Right hindlimb (tissue), 1 donor: ENCODE measurements at regions not wholly inside any gene's neighbourhood (a gene's known extent, or its start where the extent isn't known, plus 50 kb on each side); places are given as distances from the start of the nearest gene placed in this dataset.

ENCODE experiments used
- DNase-seq: peaks from one replicate; pipeline ENCODE4 v3.0.0-alpha.2; 2018

DNA sequence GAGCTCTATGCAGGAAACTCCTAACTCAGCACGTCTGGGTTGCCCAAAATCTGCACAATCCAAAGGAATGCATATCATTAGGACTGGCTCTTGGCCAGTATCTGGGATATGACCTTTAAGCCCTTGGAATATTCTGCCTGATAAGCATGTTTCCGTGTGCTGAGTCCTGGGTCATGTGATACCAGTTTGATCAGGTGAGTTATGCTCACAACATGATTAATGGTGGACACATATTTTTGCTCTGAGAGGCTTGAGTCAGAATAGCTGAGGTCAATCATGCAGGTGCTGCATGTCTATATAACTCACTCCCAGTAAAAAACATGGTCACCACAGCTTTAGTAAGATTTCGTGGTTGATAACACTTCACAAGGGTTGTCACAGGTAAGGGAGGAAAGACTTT is 408.8 kb downstream of the YTHDC2 start:
- no peak for DNase-seq

- no peak for DNase-seq
Measured at GRCh38 chr5:113935453-113935852, 422.0 kb downstream of the YTHDC2 start.

- DNase-seq: no peak
Measured at GRCh38 chr5:113937301-113937700, 423.8 kb downstream of the YTHDC2 start.

DNA sequence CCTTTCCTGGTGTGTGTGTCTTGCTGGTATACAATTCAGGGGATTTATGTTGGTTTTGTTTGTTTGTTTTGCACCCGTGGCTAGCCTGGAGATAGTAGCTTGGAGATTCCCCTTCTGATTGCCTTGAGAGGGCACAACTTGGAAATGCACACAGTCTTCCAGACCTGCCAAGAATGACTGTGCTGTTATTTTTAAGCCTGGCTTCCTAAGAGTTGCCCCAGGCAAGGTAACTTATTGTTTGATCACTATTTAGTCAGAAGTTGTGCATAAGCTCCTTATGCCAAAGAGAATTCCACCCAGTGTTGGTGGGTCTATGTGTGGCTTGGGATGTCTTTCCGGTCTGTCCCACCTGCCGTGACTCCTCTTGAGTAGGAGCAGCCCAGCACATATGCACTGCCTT is 421.9 kb upstream of the KCNN2 start:
- no peak for DNase-seq

DNA sequence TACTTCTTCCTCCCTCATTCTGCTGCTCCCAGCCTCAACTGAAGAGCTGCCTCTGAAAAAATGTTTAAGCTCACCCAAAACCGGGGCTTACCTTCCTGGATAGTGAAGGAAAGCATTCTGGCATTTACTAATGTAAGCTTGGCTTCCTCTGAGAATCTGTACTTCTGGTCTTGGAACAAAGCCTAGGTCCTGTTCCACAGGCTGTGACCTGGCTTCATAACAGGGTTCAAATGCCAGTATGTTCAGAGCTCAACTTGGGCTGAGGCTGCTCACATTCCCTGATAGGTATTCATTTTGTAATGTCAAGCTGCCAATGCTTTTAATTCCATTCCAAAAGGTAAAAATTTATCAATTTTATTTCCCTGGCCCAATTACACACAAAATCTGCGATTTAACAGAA is 411.7 kb upstream of the KCNN2 start:
- no peak for DNase-seq

GRCh38 chr5:113965225-113965624 is 396.6 kb upstream of the KCNN2 start:
- no peak for DNase-seq

GRCh38 chr5:113969901-113970300 is 392.0 kb upstream of the KCNN2 start:
- DNase-seq: peak; percentile 15

DNA sequence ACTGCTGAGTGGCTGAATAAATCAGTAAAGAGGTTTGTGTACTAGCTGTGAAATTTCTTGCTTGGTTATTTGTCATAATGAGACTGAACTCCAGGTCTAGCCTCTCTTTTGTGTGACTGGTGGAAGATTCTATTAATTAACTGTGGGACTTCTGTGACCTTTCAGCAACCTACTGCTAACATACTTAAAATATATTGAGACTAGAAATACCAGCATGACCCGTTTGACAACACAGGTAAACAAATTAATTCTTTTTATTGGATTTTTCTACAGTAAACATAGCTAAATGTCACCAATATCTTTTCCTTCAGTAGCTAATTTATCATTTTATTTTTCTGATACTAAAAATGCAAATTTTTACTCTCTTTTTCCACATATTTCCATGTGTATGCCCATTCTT is 390.4 kb upstream of the KCNN2 start:
- no peak for DNase-seq

- no peak for DNase-seq
Measured at GRCh38 chr5:113974976-113975375, 386.9 kb upstream of the KCNN2 start.

- DNase-seq: no peak
Measured at GRCh38 chr5:113984928-113985327, 376.9 kb upstream of the KCNN2 start.

DNA sequence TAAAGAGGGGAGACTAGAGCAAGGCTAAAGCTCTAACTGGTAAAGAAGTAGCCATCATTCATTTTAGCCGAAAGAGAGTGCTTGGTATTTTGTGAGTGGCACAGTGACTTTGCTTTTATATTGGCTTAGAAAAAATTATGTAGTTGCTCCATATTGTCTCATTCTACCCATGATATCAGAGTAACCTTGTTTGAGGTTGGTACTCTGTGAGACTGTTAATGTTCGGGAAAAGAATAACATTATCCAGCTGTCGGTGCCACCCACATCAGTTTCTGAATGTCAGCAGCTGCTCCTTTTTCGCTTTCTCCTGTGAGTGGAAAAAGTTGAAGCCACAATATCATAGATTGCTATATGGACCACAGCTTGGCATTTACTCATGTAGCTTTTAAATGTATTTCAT is 376.4 kb upstream of the KCNN2 start:
- no peak for DNase-seq

DNA sequence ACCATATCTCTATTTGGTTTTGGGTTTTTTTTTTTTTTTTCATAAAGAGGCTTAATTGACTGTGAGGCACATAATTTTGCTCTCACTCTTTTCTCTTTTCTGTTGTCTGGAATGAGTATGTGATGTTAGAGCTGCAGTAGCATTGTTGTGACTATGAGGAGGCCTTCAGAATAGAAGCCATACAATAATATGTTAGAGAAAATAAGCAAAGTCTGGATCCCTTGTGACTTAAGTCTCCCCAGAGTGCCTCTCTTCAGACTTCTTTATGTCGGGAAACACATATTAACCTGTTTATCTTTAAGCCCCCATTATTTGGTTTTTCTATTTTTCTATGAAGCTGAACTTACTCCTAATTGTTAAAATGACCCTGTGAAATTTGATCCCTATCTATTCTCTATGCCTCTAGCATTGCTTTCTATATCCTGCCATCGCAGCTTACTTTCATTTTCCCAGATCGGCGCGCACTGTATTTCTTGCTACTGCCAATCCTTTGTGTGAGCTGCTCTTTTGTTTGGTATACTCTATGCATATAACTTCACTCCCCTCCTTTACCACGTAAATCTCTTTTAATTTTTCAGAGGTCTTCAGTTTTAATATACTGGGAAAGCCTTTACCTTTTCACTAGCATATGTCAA is 372.5 kb upstream of the KCNN2 start:
- no peak for DNase-seq

- no peak for DNase-seq
Measured at GRCh38 chr5:113989913-113990305, 372.0 kb upstream of the KCNN2 start.

DNA sequence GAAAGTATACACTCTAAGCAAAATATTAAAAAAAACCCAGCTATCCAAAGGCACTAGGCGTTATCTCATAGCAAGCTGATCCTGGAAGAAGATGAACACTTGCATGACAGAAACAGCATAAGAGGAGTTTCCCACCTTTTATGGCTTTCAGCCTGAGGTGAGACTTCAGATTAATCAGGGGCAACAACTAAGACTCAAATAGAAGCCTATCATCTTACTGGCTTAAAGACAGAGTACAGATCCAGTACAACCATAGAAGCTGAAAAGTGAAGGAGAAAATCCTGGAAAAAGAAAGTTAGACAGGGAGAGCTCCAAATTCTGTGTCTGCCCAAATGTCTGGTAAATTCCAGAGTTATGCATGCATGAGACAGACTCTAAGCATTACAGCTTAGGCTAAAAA is 360.8 kb upstream of the KCNN2 start:
- DNase-seq: no peak

- no peak for DNase-seq
Measured at GRCh38 chr5:114006582-114006981, 355.3 kb upstream of the KCNN2 start.

DNA sequence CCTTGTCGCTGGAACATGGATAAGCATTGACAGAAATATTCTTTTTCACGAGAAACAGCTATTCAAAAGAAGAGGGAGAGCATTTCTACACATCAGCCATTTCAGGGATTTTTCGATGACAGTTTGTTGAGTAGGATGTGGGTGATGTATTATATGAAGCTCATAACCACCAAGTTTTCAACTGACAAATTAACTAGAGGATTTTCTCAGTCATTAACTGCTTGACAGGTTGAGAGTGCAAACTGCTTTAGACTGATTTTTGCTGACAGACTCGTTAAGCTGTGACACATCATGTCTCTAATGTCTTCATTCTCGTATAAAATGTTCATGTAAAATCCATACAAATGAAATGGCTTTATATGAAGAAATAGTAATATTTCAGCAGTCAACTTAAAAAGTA is 354.2 kb upstream of the KCNN2 start:
- DNase-seq: no peak

DNA sequence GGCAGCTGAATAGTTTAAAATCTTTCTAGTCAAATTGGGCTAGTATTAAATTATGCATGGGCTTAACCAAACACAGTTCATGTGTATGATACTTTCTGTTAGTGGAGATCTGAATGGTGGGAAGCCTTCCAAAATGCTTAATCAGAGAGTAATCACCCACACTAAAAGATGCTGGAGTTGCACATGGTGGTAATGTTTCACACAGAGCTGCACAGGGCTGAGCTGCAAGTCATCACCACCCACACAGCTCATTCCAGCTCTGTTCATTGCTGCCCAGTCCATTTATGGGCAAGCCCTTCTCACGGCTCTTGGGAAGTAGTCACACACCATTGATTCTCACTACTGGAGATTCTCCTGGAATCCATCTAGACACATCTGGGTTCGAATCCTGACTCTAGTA is 351.5 kb upstream of the KCNN2 start:
- no peak for DNase-seq

DNA sequence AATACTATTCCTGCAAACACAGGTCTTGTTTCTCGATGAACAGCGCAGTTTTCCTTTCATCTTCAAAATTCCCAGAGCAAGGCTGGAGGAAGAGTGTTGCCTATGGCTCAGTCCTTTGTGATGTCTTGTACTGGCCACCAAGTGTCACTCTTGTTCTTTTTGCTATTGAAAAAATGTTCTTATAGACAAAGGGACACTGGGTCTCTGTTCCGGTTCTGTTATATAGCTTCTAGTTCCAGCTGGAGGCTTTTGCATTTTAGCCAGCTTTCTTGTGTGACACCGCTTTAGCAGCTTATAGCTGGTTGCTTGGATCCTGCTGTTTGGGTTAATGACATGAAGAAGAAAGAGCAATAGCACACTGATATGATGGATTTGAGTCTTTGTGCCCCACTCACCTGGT is 343.7 kb upstream of the KCNN2 start:
- no peak for DNase-seq

GRCh38 chr5:114038756-114039155 is 323.1 kb upstream of the KCNN2 start:
- DNase-seq: no peak

- no peak for DNase-seq
Measured at GRCh38 chr5:114050087-114050486, 311.8 kb upstream of the KCNN2 start.

GRCh38 chr5:114053372-114053771 is 308.5 kb upstream of the KCNN2 start:
- DNase-seq: no peak

GRCh38 chr5:114054594-114054993 is 307.3 kb upstream of the KCNN2 start:
- no peak for DNase-seq

GRCh38 chr5:114055318-114056184 is 306.3 kb upstream of the KCNN2 start:
- peak; percentile 89 for DNase-seq

DNA sequence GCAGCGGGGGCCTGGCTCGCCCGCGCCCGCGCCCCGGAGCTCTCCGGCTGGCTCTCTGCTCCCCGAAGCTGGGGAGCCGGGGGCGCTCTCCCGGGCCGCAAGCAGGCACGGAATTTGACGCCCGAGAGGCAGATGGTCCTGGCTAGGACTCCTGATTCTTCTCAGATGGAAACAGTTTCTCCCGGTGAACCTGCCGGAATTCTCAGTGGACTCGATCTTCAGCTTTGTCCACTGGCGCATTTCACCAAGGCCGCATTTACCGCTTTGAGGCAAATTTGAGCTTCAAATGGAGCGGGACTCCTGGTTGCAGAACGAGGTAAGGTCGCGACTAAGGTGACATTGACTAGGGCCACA is 305.7 kb upstream of the KCNN2 start:
- no peak for DNase-seq

DNA sequence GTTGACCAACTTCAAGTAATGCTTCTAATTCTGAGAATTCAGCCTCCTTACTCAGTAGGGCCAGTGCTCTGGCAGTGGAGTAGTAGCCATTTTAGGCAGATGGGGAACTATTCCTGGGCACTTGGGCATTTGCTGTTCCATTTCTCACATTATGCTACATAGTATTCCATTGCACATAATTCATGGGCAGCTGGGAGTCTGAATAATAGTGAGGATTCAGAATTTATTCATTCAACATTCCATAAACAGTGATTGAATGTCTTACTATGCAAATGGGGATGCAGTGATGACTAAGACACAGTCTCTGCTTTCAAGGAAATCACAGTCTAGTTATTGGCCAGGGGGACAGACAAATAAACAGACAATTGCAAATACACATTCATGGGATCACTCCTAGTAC is 301.0 kb upstream of the KCNN2 start:
- DNase-seq: no peak
